ENCODE measurements at regions not wholly inside any gene's neighbourhood (a gene's known extent, or its start where the extent isn't known, plus 50 kb on each side); places are given as distances from the start of the nearest gene placed in this dataset.

DNA sequence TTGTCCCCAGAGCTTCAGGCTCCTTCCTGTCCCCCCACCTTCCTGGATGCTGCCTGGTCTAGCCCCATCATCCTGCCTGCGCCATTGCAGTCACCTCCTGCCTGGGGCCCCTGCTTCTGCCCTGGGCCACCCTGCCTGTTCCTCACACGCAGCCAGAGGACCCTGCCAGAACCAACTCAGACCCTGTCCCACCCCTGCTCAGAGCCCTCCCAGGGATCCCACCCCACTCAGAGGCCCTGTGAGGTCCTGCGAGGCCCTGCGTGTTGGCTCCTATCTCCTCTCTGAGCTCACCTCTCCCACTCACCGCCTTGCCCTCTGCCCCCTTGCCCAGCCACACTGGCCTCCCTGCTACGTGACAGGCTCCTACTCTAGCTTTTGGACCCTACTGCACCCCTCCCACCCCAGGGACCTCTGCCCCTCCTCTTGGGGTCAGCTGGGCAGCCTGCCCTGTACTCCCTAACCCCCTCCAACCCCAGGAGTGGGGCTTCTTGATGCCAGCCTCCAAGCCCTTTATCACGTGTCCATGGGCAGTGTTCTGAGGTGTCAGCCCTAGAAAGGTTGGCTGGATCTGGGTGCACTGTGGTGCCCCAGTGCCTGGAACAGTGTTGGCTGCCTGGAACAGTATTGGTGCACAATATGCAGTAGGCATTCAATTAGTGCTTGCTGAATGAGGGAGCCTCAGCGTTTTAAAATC lies 68.3 kb downstream of the CEBPB start:
- DNase-seq = no peak

DNA sequence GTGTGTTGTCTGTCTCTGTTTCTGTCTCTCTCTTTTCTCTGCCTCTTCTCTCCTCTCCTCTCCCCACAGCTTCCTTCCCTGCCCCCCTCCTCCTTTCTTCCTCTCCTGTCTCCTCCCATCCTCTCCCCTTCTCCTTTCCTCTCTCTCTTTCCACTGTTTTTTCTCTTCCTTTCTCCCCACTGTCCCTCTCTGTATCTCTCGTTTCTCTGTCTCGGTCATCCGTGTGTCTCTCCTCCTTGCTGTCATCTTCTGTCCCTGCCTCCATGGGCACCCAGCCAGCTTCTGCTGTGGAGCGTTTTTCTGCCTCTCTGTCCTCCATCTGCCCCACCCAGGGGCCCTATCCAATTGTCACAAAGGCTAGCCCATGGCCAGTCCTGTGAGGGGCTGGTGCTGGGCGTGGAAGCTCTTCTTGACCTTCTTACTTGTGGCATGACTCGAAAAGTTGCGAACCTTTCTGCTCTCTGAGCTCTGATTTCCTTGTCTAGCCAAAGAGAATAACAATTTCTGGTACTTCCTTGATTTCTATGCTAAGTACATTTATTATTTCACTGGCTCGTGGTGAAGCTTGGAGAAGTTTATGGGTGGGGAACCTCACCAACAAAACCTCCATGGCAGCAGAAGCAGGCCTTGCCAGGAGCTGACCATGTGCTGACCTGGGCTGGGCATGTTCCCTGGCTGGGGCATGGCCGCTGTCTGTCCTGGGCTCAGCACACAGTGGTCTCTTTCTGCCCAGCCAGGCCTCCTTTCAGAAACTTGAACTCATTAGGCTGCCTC lies 69.3 kb downstream of the CEBPB start:
- DNase-seq = peak; percentile 82 to 91

GRCh38 chr20:50260479-50261221 lies 70.0 kb downstream of the CEBPB start:
- DNase-seq = peak; percentile 71 to 77

- peak; percentile 39 to 48 for DNase-seq
Observed at GRCh38 chr20:50261471-50262212, 71.0 kb downstream of the CEBPB start.

DNA sequence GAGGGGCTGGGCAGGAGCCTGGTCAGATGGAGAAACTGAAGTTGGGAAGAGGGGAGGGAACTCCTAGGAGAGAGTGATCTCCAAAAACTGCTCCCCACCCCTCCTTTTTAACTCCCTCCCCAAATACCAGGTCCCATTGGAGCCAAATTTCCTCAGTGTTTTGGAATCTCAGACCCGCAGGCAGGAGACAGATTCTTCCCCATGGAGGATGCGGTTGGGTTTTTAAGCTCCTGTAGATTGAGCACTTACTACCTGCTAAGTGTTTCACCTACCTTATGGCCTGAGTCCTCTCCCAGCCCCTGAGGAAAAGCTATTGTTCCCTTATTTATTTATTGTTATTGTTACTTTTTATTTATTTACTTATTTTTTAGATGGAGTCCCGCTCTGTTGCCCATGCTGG lies 73.2 kb downstream of the CEBPB start:
- no peak for DNase-seq

GRCh38 chr20:50264534-50265145 lies 74.0 kb downstream of the CEBPB start:
- no peak for DNase-seq

DNA sequence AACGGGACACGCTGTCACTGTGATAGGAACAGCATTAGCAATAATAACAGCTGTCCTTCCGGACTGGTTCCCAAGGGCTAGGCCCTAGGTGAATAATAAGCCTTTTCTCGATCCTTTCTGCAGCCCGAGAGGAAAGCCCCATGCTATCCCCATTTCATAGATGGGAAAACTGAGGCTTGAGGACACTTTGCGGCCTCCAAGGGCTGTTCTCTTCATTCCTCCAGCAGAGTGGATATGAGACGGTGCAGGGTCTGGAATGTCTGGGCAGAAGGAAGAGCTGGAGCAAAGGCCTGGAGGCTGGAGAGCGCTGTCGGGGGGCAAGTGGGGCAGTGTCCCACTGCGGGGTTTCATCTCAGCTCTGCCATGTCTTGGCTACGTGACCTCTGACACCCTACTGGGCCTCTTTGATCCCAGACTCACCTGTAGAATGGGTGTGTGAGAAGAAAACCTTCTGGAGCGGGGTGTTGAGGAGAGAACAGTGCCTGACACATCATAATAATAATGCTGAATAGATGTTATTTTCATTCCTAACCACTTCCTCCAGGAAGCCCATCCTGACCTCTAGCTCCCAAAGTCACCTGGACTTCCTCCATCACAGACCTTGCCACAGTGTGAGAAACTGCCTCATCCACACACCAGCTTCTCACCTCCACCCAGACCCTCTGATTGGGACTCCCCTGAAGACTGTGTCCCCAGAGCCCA lies 74.8 kb downstream of the CEBPB start:
- DNase-seq = no peak

DNA sequence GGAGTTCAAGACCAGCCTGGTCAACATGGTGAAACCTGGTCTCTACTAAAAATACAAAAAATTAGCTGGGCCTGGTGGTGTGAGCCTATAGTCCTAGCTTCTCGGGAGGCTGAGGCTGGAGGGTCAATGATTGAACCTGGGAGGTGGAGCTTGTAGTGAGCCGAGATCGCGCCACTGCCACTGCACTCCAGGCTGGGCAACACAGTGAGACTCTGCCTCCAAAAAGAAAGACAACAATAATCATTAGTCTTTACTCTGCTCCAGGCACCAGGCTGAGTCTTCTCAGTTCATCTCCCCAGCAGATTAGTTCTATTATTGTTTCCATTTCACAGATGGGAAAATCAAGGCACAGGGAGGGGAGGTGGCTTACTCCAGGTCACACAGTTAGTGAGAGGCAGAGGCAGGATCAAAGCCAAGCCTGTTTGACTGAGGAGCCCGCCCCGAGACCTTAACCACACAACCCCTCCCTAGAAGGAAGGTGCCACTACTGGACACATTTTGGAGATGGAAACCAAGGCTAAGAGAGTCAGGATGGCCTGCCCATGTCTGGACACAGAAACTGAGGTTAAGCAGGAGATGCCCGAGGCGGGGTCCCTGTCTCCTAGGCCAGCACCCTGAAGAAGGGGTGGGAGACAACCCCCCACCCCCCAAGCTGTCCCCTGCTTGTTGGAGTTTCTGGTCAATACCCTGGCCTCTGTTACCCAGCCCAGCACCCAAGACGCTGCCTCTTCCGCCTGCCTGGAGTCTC lies 75.8 kb downstream of the CEBPB start:
- DNase-seq = no peak

DNA sequence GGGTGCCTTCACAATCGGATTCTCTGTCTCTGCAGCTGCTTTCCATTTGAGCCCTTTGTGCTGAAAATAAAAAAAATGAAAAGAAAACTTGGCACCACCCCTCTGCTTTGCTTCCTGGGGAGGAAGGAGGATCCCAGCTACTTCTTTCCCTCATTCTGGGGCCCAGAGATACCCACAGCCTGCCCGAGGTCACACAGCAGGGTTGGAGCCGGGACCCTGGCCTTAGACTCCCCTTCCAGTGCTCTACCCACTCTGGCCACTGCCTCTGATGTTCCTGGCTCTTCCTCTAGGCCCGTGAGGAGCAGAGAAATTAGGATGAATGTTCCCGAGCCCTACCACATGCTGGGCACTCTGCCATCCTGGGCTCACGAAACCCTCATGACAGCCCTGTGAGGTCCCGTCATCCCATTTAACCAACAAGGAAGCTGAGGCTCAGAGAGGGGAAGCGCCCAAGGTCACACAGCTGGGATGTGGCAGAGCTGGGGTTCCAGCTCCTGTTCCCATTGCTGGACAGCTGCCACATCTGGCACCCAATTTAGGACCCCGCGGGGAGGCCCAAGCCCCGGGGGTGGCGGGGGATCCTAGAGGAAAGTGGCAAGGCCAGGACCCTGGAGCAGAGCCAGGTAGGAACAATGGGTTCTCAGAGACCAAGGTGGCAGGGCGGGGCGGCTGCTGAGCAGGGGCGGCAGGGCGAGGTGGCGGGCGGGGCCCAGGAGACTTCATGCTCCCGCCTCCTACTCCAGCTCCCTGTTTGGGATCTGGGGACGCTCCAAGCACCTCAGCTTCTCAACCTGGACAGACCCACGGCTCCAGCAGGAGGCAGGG lies 76.6 kb downstream of the CEBPB start:
- DNase-seq = peak; percentile 90 to 97

GRCh38 chr20:50267866-50268219 lies 77.2 kb downstream of the CEBPB start:
- no peak for DNase-seq

- DNase-seq = peak; percentile 42 to 68
Observed at GRCh38 chr20:50269091-50270033, 78.7 kb downstream of the CEBPB start.

DNA sequence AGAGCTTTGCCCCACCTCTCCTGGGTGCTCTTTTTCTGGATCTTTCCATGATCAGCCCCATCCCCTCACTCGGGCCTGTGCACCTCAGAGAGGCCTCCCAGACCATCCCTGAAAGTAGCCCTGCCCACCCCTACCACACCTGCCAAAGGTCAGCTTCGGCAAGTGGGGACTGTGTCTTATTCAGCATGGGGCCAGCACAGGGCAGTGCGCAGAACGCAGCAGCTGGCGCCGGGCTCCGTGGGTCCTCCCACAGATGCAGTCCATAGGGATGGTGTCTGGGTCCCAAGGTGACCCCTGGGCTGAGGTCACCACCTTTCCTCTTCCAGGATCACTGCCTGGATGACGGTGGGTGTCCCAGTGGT lies 79.4 kb downstream of the CEBPB start:
- no peak for DNase-seq

- DNase-seq = peak; percentile 71 to 88
Observed at GRCh38 chr20:50270569-50270968, 79.9 kb downstream of the CEBPB start.

DNA sequence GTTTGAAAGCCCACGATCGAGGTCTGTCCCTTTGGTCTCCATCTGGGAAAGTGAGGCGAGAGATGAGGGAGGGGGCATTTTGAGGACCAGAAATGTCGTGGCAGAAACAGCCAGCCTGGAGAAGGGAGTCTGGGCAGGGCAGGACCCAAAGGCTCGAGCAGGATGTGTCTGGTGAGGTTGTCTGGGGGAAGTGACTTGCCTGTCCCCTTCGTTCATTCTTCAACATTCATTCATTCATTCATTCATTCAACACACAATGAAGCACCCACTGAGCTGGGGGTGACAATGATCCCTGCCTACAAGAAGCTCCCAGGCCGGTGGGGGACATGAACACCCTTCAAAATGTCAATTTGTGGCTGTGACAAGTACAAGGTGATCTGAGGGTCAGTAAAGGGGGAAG lies 80.5 kb downstream of the CEBPB start:
- DNase-seq = no peak

GRCh38 chr20:50271612-50272011 lies 81.0 kb downstream of the CEBPB start:
- peak in 1 of 2 donors; percentile 33 for DNase-seq

- DNase-seq = peak; percentile 84 to 86
Observed at GRCh38 chr20:50272030-50272723, 81.5 kb downstream of the CEBPB start.

DNA sequence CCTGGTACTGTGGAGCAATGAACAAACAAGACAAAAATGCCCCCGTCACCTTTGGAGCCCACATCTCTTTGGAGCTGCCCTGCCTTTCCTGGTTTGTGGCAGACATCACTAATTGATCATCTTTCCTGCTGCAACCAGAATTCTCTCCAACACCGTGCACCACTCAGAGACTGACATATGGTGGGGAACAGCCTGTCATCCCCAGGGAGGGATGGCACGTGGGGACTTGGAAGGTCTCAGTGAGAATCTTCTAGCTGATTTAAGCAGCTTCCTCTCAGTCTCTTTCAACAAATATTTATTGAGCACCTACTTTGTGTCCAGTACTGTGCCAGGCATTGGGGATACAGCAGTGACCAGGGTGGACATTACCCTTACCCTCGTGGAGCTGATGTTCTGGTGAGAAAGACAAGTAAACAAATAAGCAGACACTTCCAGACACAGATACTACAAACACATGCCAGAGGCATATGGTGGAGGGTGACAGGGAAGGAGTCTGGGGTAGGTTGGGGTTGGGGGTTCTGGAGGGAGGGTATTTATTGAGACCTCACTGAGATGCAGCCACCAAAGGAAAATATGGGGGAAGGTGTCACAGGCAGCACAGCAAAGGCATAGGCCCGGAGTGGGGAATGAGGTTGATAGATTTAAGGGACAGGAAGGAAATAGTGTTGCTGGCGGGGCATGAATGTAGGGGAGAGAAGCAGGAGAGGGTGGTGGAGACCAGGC lies 82.3 kb downstream of the CEBPB start:
- no peak for DNase-seq

All from inflammatory macrophage (primary cell).